ENCODE measurements at regions not wholly inside any gene's neighbourhood (a gene's known extent, or its start where the extent isn't known, plus 50 kb on each side); places are given as distances from the start of the nearest gene placed in this dataset.

- TF ChIP-seq IKZF5 (CRISPR knock-in tag; IDR thresholded peaks at IDR 0.05), result no peak
- peak; percentile 61; the same call in 1 of the 2 replicates for TF ChIP-seq DMAP1 (CRISPR knock-in tag; IDR thresholded peaks at IDR 0.05)
- no peak for TF ChIP-seq ZNF709 (CRISPR knock-in tag; IDR thresholded peaks at IDR 0.05)
- peak; percentile 28; the same call in 1 of the 2 replicates for TF ChIP-seq TAF1 (CRISPR knock-in tag; IDR thresholded peaks at IDR 0.05)
- TF ChIP-seq ZNF672 (CRISPR knock-in tag; IDR thresholded peaks at IDR 0.05), result no peak
- no peak for TF ChIP-seq TEF (CRISPR knock-in tag; IDR thresholded peaks at IDR 0.05)
- TF ChIP-seq ZFP62 (CRISPR knock-in tag; IDR thresholded peaks at IDR 0.05), result no peak
- 0 out of 4 replicates have a peak, but pooled peaks of 1 of the 2 experiments have one; percentile 12 for TF ChIP-seq MAFK (conservative IDR thresholded peaks at IDR 0.05 in 1 of 2, IDR thresholded peaks at IDR 0.05 in 1 of 2; ENCODE audit: low read length in 2 of 2)
- TF ChIP-seq ZFY (CRISPR knock-in tag; IDR thresholded peaks at IDR 0.05), result peak; percentile 58; the same call in 1 of the 2 replicates
- TF ChIP-seq ZFX (CRISPR knock-in tag; IDR thresholded peaks at IDR 0.05; ENCODE audit: low read depth), result peak; percentile 66
- no peak for TF ChIP-seq ONECUT2 (CRISPR knock-in tag; IDR thresholded peaks at IDR 0.05)
- TF ChIP-seq MAFF (IDR thresholded peaks at IDR 0.05; ENCODE audit: low read depth, low read length), result peak; percentile 8; the same call in 1 of the 2 replicates
- no peak for TF ChIP-seq ZBTB8A (CRISPR knock-in tag; IDR thresholded peaks at IDR 0.05; ENCODE audit: borderline replicate concordance, low read depth)
- 0 out of 2 replicates have a peak, but pooled peaks have one; percentile 30 for TF ChIP-seq ZNF609 (CRISPR knock-in tag; IDR thresholded peaks at IDR 0.05; ENCODE audit: borderline replicate concordance)
- no peak for TF ChIP-seq ZNF253 (CRISPR knock-in tag; IDR thresholded peaks at IDR 0.05; ENCODE audit: borderline replicate concordance)
- no peak for TF ChIP-seq NCOA1 (CRISPR knock-in tag; IDR thresholded peaks at IDR 0.05)
- TF ChIP-seq ASH2L (IDR thresholded peaks at IDR 0.05; ENCODE audit: insufficient read length, low read depth, low read length), result peak; percentile 56
- TF ChIP-seq ZNF776 (CRISPR knock-in tag; IDR thresholded peaks at IDR 0.05), result 0 out of 2 replicates have a peak, but pooled peaks have one; percentile 22
- TF ChIP-seq ZNF264 (CRISPR knock-in tag; IDR thresholded peaks at IDR 0.05), result no peak
- 0 out of 2 replicates have a peak, but pooled peaks have one; percentile 49 for TF ChIP-seq KDM3A (CRISPR knock-in tag; IDR thresholded peaks at IDR 0.05; ENCODE audit: low read depth)
- TF ChIP-seq ELF1 (CRISPR knock-in tag; IDR thresholded peaks at IDR 0.05), result peak; percentile 26; the same call in 1 of the 2 replicates
- 0 out of 2 replicates have a peak, but pooled peaks have one; percentile 27 for TF ChIP-seq ZFP90 (CRISPR knock-in tag; IDR thresholded peaks at IDR 0.05; ENCODE audit: borderline replicate concordance)
- no peak for TF ChIP-seq ZBTB34 (CRISPR knock-in tag; IDR thresholded peaks at IDR 0.05)
These were observed 65.4 kb upstream of the TNS3 start (continued) for GRCh38 chr7:47647181-47647917.

All from HepG2 (cell line).